ENCODE measurements at regions not wholly inside any gene's neighbourhood (a gene's known extent, or its start where the extent isn't known, plus 50 kb on each side); places are given as distances from the start of the nearest gene placed in this dataset.

DNA sequence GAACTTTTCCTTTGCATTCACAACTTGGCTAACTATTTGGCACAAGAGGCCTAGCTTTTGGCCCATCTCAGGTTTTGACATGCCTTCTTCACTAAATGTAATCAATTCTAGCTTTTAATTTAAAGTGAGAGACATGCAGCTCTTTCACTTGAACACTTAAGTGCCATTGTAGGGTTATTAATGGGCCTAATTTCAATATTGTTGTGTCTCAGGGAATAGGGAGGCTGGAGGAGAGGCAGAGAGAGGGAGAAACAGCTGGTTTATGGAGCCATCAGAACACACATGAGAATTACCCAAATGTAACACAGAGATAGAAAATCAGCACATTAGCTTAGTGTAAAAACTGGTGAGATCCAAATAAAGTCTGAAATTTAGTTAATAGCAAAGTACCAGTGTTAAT lies 157.4 kb downstream of the RPAP3 start:
- Mint-ChIP-seq H3K4me3 (no peak overlapping the region), H3K4me1 (no peaks in the 10 kb centered on the region), H3K9me3 (peaks cover 6% of the 10 kb centered on the region), H3K27ac (no peak overlapping the region), H3K36me3 (peaks cover 2% of the 10 kb centered on the region), H3K27me3 (no peaks in the 10 kb centered on the region)
- CTCF ChIA-PET, result no interaction called here
- no peak for DNase-seq

DNA sequence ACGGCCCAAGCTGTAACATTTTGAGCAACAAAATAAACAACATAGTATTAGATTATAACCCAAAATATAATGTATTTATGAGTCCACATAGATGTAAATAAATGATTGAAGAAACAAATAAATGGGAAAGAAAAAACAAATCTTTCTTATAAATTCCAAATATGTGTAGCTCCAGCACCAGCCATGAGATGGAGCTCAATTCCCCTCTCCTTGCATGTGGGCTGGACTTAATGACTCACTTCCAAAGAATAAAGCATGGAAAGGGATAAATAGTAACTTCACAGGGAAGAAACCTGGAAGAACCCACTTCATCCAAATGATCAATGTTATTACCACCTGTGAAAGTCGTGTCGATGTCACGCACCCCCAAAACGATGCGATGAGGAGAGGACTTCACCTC lies 158.8 kb downstream of the RPAP3 start:
- Mint-ChIP-seq H3K4me3 (no peak overlapping the region), H3K9me3 (no peaks in the 10 kb centered on the region), H3K27me3 (no peaks in the 10 kb centered on the region), H3K4me1 (no peaks in the 10 kb centered on the region), H3K36me3 (no peaks in the 10 kb centered on the region), H3K27ac (no peak overlapping the region)
- CTCF ChIA-PET, result no interaction called here
- DNase-seq, result no peak

DNA sequence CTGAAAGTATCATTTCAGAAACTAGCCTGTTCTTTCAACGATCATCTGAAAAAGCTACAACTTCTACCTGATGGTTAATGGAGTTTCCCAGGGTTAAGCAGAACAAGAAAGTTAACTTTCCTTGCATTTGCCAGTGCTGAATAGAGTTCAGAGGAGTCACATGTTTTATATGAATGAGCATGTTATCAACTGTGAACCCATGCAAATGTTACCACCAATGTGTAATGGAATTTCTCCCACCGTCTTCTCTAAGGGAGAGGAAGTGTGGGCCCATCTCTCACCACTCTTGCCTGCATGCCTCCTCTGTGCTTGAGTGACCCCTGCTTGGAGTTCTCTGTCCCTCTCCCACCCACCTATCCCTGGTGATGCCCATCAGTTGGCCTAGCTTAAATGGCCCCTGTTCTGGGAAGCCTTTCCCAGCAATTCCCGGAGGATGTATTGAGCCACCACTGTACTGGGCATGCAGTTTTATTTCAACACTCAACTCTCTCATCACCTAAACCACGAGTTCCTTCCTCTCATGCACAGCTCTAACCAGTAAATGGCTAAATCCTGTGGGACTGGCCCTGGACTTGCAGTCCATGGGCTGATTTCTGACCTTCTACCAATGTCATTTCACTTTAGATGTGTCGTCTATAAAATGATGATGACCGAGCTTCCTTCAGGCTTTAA lies 159.8 kb downstream of the RPAP3 start:
- Mint-ChIP-seq H3K36me3 (no peaks in the 10 kb centered on the region), H3K27me3 (no peaks in the 10 kb centered on the region), H3K4me3 (no peak overlapping the region), H3K27ac (no peak overlapping the region), H3K9me3 (no peaks in the 10 kb centered on the region), H3K4me1 (no peaks in the 10 kb centered on the region)
- CTCF ChIA-PET, result no interaction called here
- no peak for DNase-seq

DNA sequence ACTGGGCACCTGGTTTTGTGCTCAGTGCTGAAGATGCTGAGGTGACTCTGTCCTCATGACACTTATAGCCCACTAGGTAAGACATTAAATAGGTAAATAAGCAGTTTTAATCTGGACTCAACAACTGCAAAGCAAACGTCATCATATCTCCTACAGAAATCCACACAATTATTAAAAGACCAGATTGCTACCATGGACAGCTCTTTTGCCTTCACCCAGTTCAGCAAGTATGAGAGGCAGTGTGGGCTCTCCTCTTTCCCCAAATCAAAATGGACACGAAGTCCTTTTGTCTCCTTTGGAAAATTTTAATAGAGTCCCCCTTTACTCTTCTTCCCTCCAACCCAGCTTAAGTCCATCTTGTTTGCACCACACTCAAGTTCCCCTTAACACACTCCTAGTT lies 171.1 kb downstream of the RPAP3 start:
- Mint-ChIP-seq H3K4me3 (no peak overlapping the region), H3K36me3 (no peaks in the 10 kb centered on the region), H3K9me3 (peaks cover 11% of the 10 kb centered on the region), H3K27me3 (peaks cover 4% of the 10 kb centered on the region), H3K27ac (no peak overlapping the region), H3K4me1 (no peaks in the 10 kb centered on the region)
- DNase-seq, result no peak
- CTCF ChIA-PET, result no interaction called here

DNA sequence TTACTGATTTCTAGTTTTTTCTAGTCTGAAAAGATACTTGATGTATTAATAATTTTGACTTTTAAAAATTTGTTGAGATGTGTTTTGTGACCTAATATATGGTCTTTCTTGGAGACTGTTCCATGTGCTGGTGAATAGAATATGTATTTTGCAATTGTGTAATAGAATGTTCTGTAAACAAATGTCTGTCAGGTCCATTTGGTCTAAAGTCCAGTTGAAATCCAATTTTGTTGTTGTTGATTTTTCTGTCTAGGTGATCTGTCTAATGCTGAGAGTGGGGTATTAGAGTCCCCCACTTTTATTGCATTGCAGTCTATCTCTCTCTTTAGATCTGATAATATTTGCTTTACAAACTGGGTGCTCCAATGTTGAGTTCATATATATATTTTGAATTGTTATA lies 175.8 kb downstream of the RPAP3 start:
- DNase-seq, result no peak
- H3K4me3 Mint-ChIP-seq, result no peak overlapping the region
- no peaks in the 10 kb centered on the region for H3K4me1 Mint-ChIP-seq
- no peaks in the 10 kb centered on the region for H3K36me3 Mint-ChIP-seq
- H3K27me3 Mint-ChIP-seq, result no peaks in the 10 kb centered on the region
- H3K9me3 Mint-ChIP-seq, result peaks cover 13% of the 10 kb centered on the region
- CTCF ChIA-PET, result no interaction called here
- H3K27ac Mint-ChIP-seq, result no peak overlapping the region

DNA sequence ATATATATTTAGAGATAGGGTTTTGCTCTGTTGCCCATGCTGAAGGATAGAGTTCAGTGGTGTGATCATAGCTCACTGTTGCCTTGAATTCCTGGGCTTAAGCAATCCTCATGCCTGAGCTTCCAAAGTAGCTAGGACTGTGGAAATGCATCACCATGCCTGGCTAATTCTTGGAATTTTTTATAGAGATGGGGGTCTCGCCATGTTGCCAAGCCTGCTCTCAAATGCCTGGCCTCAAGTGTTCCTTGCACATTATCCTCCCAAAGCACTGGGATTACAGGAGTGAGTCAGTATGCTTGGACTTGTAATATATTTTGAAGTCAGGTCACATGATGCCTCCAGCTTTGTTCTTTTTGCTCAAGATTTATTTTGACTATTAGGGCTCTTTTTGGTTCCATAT lies 178.0 kb downstream of the RPAP3 start:
- DNase-seq, result no peak
- Mint-ChIP-seq H3K9me3 (peaks cover 11% of the 10 kb centered on the region), H3K27ac (no peak overlapping the region), H3K36me3 (no peaks in the 10 kb centered on the region), H3K4me3 (no peak overlapping the region), H3K4me1 (no peaks in the 10 kb centered on the region), H3K27me3 (no peaks in the 10 kb centered on the region)
- CTCF ChIA-PET, result no interaction called here

DNA sequence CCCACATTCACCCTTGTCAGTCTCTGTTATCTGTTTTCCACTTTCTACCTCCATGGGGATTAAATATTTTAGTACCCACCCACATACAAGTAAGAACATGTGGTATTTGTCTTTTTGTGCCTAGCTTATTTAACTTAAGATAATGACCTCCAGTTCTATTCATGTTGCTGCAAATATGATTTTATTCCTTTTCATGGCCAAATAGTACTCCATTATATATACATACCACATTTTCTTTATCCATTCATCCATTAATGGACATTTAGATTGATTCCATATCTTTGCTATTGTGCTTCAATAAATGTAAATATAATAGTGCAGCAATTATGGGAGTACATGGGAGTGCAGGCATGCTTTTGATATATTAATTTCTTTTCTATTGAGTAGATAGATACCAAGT lies 185.8 kb downstream of the RPAP3 start:
- Mint-ChIP-seq H3K27ac (no peak overlapping the region), H3K27me3 (no peaks in the 10 kb centered on the region), H3K4me1 (no peaks in the 10 kb centered on the region), H3K9me3 (peaks cover 20% of the 10 kb centered on the region), H3K4me3 (no peak overlapping the region), H3K36me3 (no peaks in the 10 kb centered on the region)
- no peak for DNase-seq
- CTCF ChIA-PET, result no interaction called here

DNA sequence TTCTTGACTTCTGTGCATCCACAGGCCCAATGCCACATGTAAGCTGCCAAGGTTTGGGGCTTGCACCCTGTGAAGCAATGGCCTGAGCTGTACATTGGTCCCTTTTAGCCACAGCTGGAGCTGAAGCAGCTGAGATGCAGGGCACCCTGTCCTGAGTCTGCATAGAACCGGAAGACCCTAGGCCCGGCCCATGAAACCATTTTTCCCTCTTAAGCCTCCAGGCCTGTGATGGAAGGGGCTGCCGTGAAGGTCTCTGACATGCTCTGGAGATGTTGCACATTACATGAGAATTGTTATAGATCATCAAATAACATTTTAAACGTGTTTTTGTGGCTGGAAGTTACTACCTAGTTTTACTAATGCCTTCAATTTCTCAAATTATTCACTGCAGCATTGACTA lies 188.7 kb downstream of the RPAP3 start:
- Mint-ChIP-seq H3K27me3 (no peaks in the 10 kb centered on the region), H3K36me3 (no peaks in the 10 kb centered on the region), H3K27ac (no peak overlapping the region), H3K4me3 (no peak overlapping the region), H3K9me3 (peaks cover 34% of the 10 kb centered on the region), H3K4me1 (no peaks in the 10 kb centered on the region)
- DNase-seq, result no peak
- CTCF ChIA-PET, result no interaction called here

DNA sequence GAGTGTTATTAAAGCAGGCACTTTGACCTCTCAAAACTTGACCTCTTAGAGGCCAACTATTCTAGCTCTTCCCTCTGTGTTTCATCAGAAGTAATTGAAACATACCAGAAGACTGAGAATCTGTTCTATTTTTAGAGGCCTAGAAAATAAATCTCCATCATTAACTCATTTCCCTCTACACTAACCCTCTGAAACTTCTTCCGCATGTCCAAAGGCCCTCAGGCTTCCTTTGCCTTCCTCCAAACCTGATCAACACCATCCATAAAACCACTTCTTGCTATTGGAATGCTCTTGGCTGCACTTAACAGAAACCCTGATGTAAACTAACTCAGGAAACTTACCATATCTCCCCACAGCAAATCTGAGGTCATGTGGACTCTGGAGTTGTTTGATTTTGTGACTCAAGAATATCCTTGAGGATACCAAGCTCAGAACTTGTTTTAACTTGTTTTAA lies 196.4 kb downstream of the RPAP3 start:
- Mint-ChIP-seq H3K27ac (no peak overlapping the region), H3K4me3 (no peak overlapping the region), H3K27me3 (no peaks in the 10 kb centered on the region), H3K9me3 (peaks cover 17% of the 10 kb centered on the region), H3K4me1 (no peaks in the 10 kb centered on the region), H3K36me3 (no peaks in the 10 kb centered on the region)
- CTCF ChIA-PET, result no interaction called here
- no peak for DNase-seq

DNA sequence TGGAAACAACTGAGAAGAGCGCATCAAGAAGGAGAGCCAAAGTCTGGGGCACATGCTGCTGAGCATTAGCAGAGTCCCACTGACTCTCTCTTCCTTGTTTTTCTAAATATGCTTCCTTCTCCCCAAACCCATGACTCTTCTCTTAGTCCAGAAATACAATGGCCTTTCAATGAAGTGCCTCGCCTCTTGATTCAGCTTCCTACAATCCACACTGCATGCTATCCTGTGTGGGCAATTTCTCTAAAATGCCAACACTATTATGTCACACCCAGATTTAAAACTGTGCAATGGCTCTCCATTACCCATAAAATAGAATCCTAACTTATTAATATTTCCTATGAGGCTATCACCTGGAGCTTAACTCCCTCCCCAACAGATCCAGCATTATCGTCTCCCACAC lies 198.6 kb downstream of the RPAP3 start:
- CTCF ChIA-PET, result no interaction called here
- Mint-ChIP-seq H3K27me3 (no peaks in the 10 kb centered on the region), H3K27ac (no peak overlapping the region), H3K36me3 (no peaks in the 10 kb centered on the region), H3K9me3 (peaks cover 12% of the 10 kb centered on the region), H3K4me3 (no peak overlapping the region), H3K4me1 (no peaks in the 10 kb centered on the region)
- no peak for DNase-seq

DNA sequence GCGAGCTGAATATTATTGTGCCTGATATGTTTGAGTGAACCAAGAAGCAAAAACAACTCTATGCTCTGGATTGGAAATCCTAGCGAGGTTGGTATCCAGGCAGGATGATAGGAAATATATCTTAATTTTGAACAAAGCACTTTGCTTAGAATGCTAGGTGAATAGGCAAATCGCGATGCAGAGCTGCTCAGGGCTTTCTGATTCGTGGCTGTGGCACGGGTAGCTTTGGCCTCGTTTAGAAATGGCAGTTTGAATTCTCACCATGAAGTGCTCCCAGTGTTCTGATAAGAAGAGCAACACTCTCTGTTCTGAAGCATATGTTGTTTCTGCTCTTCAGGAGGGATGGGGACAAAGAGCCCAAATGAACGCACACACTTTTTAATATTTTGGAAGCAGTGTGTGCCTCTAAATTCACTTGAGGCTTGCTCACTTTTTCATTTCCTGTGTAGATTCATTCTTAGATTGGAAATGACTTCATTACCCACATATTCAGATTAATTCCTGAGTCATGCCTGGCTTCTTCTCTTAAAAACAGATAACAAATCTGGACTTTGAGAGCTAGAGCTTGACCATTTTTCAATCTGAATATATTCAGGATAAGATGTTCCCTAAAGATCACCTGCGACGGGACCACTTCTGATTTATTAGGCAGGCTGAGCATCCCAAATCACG lies 200.9 kb downstream of the RPAP3 start:
- CTCF ChIA-PET, result no interaction called here
- no peak for DNase-seq
- H3K27ac Mint-ChIP-seq, result no peak overlapping the region

DNA sequence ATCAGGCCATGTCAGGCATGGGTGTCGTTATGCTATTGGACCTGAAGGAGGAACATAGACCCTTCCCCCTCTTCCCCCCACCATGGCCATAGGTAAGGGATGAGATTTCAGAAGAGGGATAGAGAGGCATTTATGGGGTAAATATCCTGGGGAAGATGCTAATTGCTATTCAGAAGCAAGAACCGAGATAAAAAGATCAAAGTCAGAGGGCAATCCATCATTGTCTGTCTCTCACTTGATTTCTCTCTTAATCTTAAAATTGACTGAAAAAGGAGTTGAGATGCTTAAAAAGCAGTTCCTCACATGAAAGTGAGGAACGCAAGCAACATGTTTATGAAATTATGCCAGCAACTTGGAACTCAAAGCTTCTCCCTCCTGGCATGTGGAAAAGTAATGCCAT lies 212.0 kb downstream of the RPAP3 start:
- Mint-ChIP-seq H3K36me3 (no peaks in the 10 kb centered on the region), H3K4me1 (no peaks in the 10 kb centered on the region), H3K27ac (no peak overlapping the region), H3K4me3 (no peak overlapping the region), H3K27me3 (peaks cover 4% of the 10 kb centered on the region), H3K9me3 (peaks cover 1% of the 10 kb centered on the region)
- no peak for DNase-seq
- CTCF ChIA-PET, result no interaction called here

More for the DNA sequence above, 200.9 kb downstream of the RPAP3 start:
- Mint-ChIP-seq H3K27me3 (no peaks in the 10 kb centered on the region), H3K9me3 (peaks cover 12% of the 10 kb centered on the region), H3K4me3 (no peak overlapping the region), H3K4me1 (no peaks in the 10 kb centered on the region), H3K36me3 (no peaks in the 10 kb centered on the region)

DNA sequence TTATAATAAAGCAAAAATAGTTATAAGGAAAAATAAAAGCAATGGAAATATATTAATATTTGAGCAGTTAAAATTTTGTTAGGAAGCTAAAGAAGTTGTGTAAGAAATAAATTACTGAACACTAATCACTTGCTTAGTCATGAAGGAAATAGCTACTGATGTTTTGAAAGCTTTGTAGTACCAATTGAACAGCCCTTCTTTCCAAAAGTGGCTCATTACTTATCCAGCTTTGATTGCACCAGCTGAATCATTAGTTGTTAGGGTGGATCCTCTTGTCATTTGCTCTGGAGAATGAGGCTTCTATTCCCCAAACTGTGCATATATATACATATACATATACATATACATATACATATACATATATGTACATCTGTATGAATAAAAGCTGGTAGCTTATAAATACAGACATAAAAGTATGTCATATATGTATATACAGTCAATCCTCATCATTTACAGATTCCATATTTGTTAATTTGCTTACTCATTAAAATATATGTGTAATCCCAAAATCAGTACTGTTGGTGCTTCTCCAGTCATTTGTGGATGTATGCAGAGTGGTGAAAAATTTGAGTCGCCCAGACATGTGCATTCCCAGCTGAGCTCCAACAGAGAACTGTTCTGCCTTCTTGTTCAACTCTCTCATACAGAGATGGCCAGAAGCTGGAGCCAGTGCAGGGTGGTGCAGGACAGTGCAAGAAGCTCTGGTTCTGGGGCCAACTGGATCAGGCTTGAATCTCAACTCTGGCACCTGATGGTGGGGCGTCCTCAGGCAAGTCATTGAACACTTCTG lies 214.1 kb downstream of the RPAP3 start:
- DNase-seq, result no peak
- H3K4me3 Mint-ChIP-seq, result no peak overlapping the region
- H3K36me3 Mint-ChIP-seq, result no peaks in the 10 kb centered on the region
- peaks cover 17% of the 10 kb centered on the region for H3K9me3 Mint-ChIP-seq
- no peak overlapping the region for H3K27ac Mint-ChIP-seq
- CTCF ChIA-PET, result no interaction called here
- no peaks in the 10 kb centered on the region for H3K27me3 Mint-ChIP-seq
- H3K4me1 Mint-ChIP-seq, result peaks cover 8% of the 10 kb centered on the region

DNA sequence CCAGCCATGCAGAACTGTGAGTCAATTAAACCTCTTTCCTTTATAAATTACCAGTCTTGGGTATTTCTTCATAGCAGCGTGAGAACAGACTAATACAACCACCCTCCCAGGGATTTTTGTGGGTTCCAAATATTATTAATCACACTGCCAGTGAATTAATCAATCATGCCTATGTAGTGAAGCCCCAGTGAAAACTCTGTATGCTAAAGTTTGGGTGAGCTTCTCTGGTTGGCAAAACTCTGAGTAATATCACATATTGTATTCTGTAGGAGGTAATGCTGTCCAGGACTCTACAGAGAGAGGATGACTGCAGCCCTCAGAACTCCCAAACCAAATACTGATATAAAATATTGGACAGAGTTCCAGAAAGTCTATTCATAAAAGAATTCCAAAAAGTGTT lies 216.9 kb downstream of the RPAP3 start:
- Mint-ChIP-seq H3K9me3 (peaks cover 24% of the 10 kb centered on the region), H3K27ac (no peak overlapping the region), H3K27me3 (peaks cover 7% of the 10 kb centered on the region), H3K4me1 (peaks cover 8% of the 10 kb centered on the region), H3K36me3 (no peaks in the 10 kb centered on the region), H3K4me3 (no peak overlapping the region)
- no peak for DNase-seq
- CTCF ChIA-PET, result no interaction called here

DNA sequence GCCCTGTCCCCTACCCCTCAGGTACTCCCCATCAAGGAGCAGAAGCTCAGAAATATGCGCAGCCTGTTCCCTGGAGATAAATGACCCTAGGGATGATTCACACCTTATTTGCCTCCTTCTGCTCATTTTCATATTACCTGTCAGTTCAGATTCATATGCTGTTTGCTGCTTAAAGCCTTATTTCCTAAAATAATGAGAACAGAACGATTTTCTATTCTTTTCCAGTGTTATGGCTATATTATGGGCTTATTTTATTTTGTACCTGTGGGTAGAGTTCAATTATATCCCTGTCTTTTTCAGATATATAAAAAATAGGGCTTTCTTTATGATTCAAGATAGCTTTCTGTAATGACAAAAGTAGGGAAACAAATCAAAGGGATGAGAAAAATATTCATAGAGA lies 224.8 kb downstream of the RPAP3 start:
- CTCF ChIA-PET, result no interaction called here
- H3K27me3 Mint-ChIP-seq, result peaks cover 7% of the 10 kb centered on the region
- no peak overlapping the region for H3K27ac Mint-ChIP-seq
- H3K36me3 Mint-ChIP-seq, result no peaks in the 10 kb centered on the region
- H3K4me3 Mint-ChIP-seq, result no peak overlapping the region
- peaks cover 7% of the 10 kb centered on the region for H3K9me3 Mint-ChIP-seq
- DNase-seq, result no peak
- no peaks in the 10 kb centered on the region for H3K4me1 Mint-ChIP-seq

Measured in activated naive CD4-positive, alpha-beta T cell treated with anti-CD3 and anti-CD28 coated beads, Interleukin-2, amount 10 ng/mL, durations not matched to agents 7 days and 5 days (primary cell).